Testis (tissue), 2 donors: ENCODE measurements at regions not wholly inside any gene's neighbourhood (a gene's known extent, or its start where the extent isn't known, plus 50 kb on each side); places are given as distances from the start of the nearest gene placed in this dataset.

ENCODE experiments used
- DNase-seq: peaks from one replicate; pipeline ENCODE4 v3.0.0-alpha.2; 2019
- H3K27ac ChIP-seq, 2 donors: fragments of 200-600 bp; sonication (generic); one replicate each; pipeline ENCODE4 v1.5.1; 2019
- H3K27me3 ChIP-seq: fragments of 200-600 bp; sonication (generic); one replicate; pipeline ENCODE4 v1.5.1; 2019
- H3K36me3 ChIP-seq: fragments of 200-600 bp; sonication (generic); one replicate; pipeline ENCODE4 v1.5.1; 2017; ENCODE audit warnings: low read depth; ENCODE audit errors: missing control alignments
- H3K4me1 ChIP-seq: fragments of 200-600 bp; sonication (generic); one replicate; pipeline ENCODE4 v1.5.1; 2019
- H3K4me3 ChIP-seq, 2 donors: fragments of 200-600 bp; sonication (generic); one replicate each; pipeline ENCODE4 v1.5.1; 2017 to 2019
- H3K9me3 ChIP-seq: fragments of 200-600 bp; sonication (generic); one replicate; pipeline ENCODE4 v1.5.1; 2017
- CTCF ChIP-seq, 3 experiments: fragments of 450-650 bp in 2 of 3; fragments of 200-600 bp in 1 of 3; sonication (generic) in 1 of 3; IDR thresholded peaks; one replicate each; pipeline ENCODE4 v1.5.1; 2016 to 2019; ENCODE audit warnings: antibody characterized with exemption in 3 of 3, mild to moderate bottlenecking in 2 of 3, moderate library complexity in 1 of 3
- POLR2A ChIP-seq: fragments of 450-650 bp; IDR thresholded peaks from one replicate; pipeline ENCODE4 v1.6.1; 2017; ENCODE audit warnings: antibody characterized with exemption, mild to moderate bottlenecking, moderate library complexity
- WGBS, 2 donors: methylation state at CpG; one replicate each; pipeline ENCODE4 v1.1.5; 2018; 5-methylcytosine and 5-hydroxymethylcytosine counted together
- intact Hi-C: fragments of 100-400 bp; cut with DNase I; formaldehyde crosslinking; loops from one replicate; pipeline ENCODE4 v1.15.1; 2023; ENCODE audit warnings: low total_unique reads

DNA sequence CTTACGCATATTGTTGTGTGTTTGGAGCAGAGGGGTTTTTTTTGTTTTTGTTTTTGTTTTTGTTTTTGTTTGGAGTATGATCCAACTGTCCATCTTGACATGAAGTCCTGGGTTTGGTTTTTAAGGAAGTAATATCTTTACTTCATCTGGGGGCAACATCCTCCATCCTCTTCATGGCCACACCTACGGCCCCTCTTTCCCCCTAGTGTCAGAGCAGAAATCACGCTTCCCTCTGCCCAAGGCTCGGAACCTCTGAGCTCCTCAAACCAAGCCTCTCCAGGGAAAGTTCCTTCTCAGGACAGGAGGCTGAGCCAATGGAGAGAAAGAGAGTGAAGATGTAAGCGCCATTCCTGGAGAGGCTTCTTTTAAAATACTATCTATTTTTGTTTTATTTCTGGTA lies 58.6 kb upstream of the PDX1 start:
- 45 to 61% methylated on average over 5 of the region's 5 CpGs for WGBS, 2 donors
- intact Hi-C loops = no loop called here
- H3K27me3 ChIP-seq = no peaks in the 10 kb centered on the region

GRCh38 chr13:27868641-27869435 lies 51.0 kb upstream of the PDX1 start:
- no peak overlapping the region for H3K27ac ChIP-seq
- no peaks in the 10 kb centered on the region for H3K36me3 ChIP-seq
- TF ChIP-seq CTCF (IDR thresholded peaks at IDR 0.05) = peak in 2 of 3 experiments; percentile 3 to 51
- TF ChIP-seq POLR2A = no peak
- no peaks in the 10 kb centered on the region for H3K27me3 ChIP-seq
- no peaks in the 10 kb centered on the region for H3K4me1 ChIP-seq
- whole genome bisulfite sequencing, 2 donors = 20 to 22% methylated on average over 9 of the region's 9 CpGs
- no peaks in the 10 kb centered on the region for H3K9me3 ChIP-seq
- DNase-seq = no peak
- no peak overlapping the region for H3K4me3 ChIP-seq
- intact Hi-C loops = no loop called here

More for the DNA sequence above, 58.6 kb upstream of the PDX1 start:
- H3K27ac ChIP-seq = no peak overlapping the region
- H3K4me1 ChIP-seq = no peaks in the 10 kb centered on the region
- no peaks in the 10 kb centered on the region for H3K9me3 ChIP-seq
- H3K4me3 ChIP-seq = no peak overlapping the region
- no peak for DNase-seq
- no peaks in the 10 kb centered on the region for H3K36me3 ChIP-seq
- TF ChIP-seq POLR2A = no peak
- no peak for TF ChIP-seq CTCF (IDR thresholded peaks at IDR 0.05)

DNA sequence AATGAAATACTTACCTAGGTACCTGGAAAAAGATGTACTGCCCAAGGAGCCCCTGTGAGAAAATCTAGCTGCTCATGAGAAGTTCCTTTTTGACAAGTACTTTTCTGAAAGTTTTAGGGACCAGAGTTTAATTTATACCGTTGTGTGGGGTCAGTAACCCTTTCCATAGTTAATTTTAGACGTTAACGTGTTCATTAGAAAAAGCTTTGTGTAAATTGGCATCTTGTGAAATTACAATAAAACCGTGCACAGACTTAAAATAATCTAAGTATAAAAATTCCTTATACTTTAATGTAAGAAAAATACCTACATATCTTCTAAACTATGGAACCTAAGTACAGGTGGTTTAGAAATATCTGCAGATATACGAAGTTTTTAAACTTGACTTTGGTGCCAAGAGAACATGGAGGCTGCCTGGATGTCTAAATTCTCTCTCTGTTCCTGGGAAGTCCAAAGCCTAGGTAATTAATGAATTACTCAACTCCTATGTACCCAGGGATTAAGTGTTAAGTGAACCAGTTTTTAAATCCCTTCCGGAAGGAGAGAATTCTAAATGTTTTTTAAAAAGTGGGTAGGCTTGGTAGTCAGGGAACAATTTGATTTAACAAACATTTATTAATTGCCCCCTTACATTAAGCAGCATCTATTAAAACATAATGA lies 50.2 kb upstream of the PDX1 start:
- intact Hi-C loops = no loop called here
- WGBS, 2 donors = 50 to 58% methylated on average over 6 of the region's 6 CpGs
- no peak for DNase-seq
- Histone ChIP-seq H3K9me3 (no peaks in the 10 kb centered on the region), H3K27ac (no peak overlapping the region), H3K4me1 (no peaks in the 10 kb centered on the region), H3K4me3 (no peak overlapping the region), H3K27me3 (no peaks in the 10 kb centered on the region), H3K36me3 (no peaks in the 10 kb centered on the region)
- no peak for TF ChIP-seq POLR2A
- TF ChIP-seq CTCF (IDR thresholded peaks at IDR 0.05) = peak in 1 of 3 experiments; percentile 3
